AG04450 (cell line): ENCODE measurements at regions not wholly inside any gene's neighbourhood (a gene's known extent, or its start where the extent isn't known, plus 50 kb on each side); places are given as distances from the start of the nearest gene placed in this dataset.

ENCODE experiments used
- CTCF ChIA-PET: fragments of 300-600, 350-600 bp; formaldehyde crosslinking; extraction: SDS; loops from one replicate; lab custom pipeline; 2022; ENCODE audit warnings: antibody characterized with exemption, inconsistent platforms; lab: Charles Lee
- POLR2A ChIA-PET: fragments of 350-600 bp; formaldehyde crosslinking; extraction: SDS; loops from one replicate; lab custom pipeline; 2021; ENCODE audit warnings: antibody characterized with exemption, inconsistent platforms; lab: Yijun Ruan, JAX
- DNase-seq: peaks from one replicate; pipeline ENCODE4 v3.0.0-alpha.2; 2011; ENCODE audit warnings: low read depth, low spot score
- H3K27ac ChIP-seq: one replicate; pipeline ENCODE4 v1.5.1; 2012; ENCODE audit warnings: low read depth, low read length, control low read depth
- H3K27me3 ChIP-seq: one replicate; pipeline ENCODE4 v1.6.0; 2012; ENCODE audit warnings: low read length; ENCODE audit not compliant: control insufficient read depth, insufficient read depth
- H3K4me3 ChIP-seq: 2 replicates; pipeline ENCODE4 v1.5.1; 2011; ENCODE audit warnings: mild to moderate bottlenecking, low read depth, low read length, control low read depth
- H3K9me3 ChIP-seq: 2 replicates; pipeline ENCODE4 v1.5.1; 2012; ENCODE audit warnings: low read length; ENCODE audit not compliant: control insufficient read depth, insufficient read depth
- TF ChIP-seq, protein P1 (sequence below): IDR thresholded peaks from 2 replicates; pipeline ENCODE4 v1.5.1; 2011; ENCODE audit warnings: low read depth, low read length, control low read depth, inconsistent platforms

DNA sequence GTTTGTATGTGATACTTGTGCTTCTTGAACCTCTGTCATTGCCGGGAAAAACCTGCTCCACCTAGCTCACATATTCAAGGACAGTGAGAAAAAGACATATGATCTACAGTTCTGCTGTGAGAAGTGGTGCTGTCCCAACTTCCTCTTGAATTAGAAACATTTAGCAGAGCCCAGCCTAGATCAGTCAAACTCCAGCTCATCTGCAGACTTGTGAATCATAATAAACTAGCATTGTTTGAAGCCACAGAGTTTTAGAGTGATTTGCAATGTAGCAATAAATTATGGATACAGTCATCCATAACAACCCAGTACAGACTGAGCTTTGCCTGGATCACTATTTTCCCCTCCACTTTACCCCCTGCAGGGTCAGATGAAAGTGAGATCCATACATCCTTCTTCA is 497.8 kb downstream of the PLA2G4A start:
- Histone ChIP-seq H3K27me3 (no peaks in the 10 kb centered on the region), H3K9me3 (no peaks in the 10 kb centered on the region), H3K27ac (no peak overlapping the region), H3K4me3 (no peak overlapping the region)
- peak; percentile 7 for DNase-seq
- TF ChIP-seq, protein P1, sequence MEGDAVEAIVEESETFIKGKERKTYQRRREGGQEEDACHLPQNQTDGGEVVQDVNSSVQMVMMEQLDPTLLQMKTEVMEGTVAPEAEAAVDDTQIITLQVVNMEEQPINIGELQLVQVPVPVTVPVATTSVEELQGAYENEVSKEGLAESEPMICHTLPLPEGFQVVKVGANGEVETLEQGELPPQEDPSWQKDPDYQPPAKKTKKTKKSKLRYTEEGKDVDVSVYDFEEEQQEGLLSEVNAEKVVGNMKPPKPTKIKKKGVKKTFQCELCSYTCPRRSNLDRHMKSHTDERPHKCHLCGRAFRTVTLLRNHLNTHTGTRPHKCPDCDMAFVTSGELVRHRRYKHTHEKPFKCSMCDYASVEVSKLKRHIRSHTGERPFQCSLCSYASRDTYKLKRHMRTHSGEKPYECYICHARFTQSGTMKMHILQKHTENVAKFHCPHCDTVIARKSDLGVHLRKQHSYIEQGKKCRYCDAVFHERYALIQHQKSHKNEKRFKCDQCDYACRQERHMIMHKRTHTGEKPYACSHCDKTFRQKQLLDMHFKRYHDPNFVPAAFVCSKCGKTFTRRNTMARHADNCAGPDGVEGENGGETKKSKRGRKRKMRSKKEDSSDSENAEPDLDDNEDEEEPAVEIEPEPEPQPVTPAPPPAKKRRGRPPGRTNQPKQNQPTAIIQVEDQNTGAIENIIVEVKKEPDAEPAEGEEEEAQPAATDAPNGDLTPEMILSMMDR, result no peak
- POLR2A ChIA-PET, result no interaction called here
- CTCF ChIA-PET, result no interaction called here

DNA sequence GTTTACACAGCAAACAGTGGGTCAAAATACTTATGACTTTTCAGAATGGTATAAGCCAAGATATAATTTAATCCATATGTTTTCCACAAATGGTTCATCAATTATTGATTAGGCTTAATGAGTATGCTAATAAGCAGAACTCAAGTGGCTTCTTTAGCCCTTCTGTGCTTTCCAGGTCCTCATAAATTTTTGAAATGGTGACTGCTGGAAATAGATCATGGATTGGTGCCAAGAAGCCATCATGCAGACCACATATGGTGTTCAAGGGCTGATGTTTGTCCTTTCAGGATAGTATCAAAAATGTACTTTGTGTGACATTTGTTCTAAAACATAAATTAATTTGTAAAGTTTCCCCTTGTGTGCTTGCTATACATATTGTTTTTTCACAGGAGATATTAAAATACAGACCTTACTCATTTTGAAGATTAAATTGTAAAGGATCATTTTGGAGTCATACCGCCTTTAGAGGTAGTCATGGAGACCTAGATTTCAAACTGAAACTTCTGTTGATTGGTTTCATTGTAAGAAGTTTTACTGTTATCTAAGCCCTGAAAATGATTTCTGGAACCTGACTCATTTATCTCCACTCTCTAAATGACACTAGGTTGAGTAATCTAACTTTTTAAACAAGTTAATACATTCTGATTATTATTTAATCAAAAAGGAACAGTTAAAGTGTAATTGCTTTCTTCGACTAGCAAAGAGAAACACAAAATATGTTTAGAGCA is 507.9 kb downstream of the PLA2G4A start:
- CTCF ChIA-PET, result no interaction called here

DNA sequence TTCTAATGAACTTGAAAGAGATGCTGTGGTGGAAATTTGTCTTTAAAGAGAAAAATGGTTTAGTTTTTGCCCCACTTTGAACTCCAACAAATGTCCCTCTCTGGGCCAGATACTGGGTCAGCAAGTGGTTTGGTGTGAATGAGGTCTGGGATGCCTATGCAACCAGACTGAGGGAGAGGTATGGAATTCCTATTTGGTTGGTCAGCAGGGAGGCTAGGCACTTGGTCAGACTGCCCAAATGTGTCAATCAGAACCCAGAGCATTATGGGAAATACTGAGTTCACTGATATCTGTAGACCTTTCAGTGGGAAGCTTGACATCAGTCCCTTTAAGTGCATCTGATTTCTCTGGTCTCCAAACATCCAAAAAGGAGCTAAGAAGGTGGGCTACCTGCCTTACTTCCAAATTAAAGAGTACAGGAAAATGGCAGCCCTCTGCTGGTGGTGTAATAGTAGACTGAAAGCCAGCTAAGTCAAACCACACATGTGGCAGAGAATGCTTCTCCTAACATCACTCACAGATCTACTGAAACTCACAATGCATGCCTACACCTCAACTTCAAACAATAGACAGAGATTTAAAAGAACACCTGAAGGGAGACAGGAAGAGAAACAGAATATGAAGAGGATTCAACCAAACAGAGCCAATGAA is 510.1 kb downstream of the PLA2G4A start:
- CTCF ChIA-PET, result no interaction called here
- TF ChIP-seq, protein P1, result no peak
- no peak for DNase-seq

More for the DNA sequence above, 507.9 kb downstream of the PLA2G4A start:
- DNase-seq, result no peak
- TF ChIP-seq, protein P1, result no peak
- H3K9me3 ChIP-seq, result no peaks in the 10 kb centered on the region
- POLR2A ChIA-PET, result no interaction called here
- H3K27ac ChIP-seq, result no peak overlapping the region
- no peaks in the 10 kb centered on the region for H3K27me3 ChIP-seq
- no peak overlapping the region for H3K4me3 ChIP-seq

GRCh38 chr1:187342495-187342894 is 513.7 kb downstream of the PLA2G4A start:
- TF ChIP-seq, protein P1, result no peak
- POLR2A ChIA-PET, result no interaction called here
- CTCF ChIA-PET, result no interaction called here

More for the DNA sequence above, 510.1 kb downstream of the PLA2G4A start:
- Histone ChIP-seq H3K9me3 (no peaks in the 10 kb centered on the region), H3K27me3 (no peaks in the 10 kb centered on the region), H3K4me3 (no peak overlapping the region), H3K27ac (no peak overlapping the region)
- POLR2A ChIA-PET, result no interaction called here

GRCh38 chr1:187374082-187374481 is 545.3 kb downstream of the PLA2G4A start:
- POLR2A ChIA-PET, result no interaction called here
- TF ChIP-seq, protein P1, result no peak
- CTCF ChIA-PET, result no interaction called here
- DNase-seq, result no peak
- Histone ChIP-seq H3K27me3 (no peaks in the 10 kb centered on the region), H3K27ac (no peak overlapping the region), H3K4me3 (no peak overlapping the region), H3K9me3 (no peaks in the 10 kb centered on the region)

More at GRCh38 chr1:187342495-187342894, 513.7 kb downstream of the PLA2G4A start:
- no peaks in the 10 kb centered on the region for H3K27me3 ChIP-seq
- peak; percentile 34 for DNase-seq
- H3K4me3 ChIP-seq, result no peak overlapping the region
- no peaks in the 10 kb centered on the region for H3K9me3 ChIP-seq
- H3K27ac ChIP-seq, result no peak overlapping the region
